HuH-7 (cell line): ENCODE measurements at regions not wholly inside any gene's neighbourhood (a gene's known extent, or its start where the extent isn't known, plus 50 kb on each side); places are given as distances from the start of the nearest gene placed in this dataset.
"Not testable (repeated sequence)": the region's sequence is repeated elsewhere in the genome, so short reads cannot be mapped to it uniquely, and the experiment has no call there.

ENCODE experiments used
- DNase-seq: peaks from one replicate; pipeline ENCODE4 v3.0.0; 2011; ENCODE audit warnings: low spot score

DNA sequence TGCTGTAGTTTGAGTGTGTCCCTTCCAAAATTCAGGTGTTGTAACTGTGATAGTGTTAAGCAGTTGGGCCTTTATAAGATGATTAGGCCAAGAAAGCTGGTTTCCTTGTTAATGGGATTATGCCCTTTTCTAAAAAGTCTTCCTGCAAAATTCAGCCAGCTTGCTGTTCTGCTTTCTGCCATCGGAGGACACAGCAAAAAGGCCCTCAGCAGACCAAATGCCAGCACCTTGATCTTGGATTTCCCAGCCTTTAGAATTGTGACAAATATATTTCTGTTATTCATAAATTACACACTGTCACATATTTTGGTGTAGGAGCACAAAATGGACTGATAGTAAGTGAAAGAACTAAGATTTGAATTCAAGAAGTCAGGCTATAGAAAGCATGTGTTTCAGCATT, 203.2 kb downstream of the IZUMO3 start:
- DNase-seq, result no peak

DNA sequence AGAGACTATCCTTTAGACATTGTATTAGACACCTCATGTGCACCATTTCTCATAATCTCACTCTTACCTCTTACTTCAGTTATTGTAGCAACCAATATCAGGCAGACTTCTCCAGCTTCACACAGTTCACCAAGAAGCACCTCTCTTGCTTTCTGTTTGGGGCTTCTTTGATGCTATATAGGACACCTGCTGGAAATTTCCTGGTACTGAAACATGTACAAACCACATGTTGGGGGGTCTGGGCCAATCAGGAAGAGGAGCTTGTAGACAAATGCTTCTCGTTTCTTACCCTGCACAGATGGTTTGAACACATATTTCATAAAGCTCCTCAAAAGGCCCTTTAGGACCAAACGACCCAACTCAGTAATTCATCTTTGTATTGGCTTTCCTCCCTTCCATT, 212.1 kb downstream of the IZUMO3 start:
- no peak for DNase-seq

DNA sequence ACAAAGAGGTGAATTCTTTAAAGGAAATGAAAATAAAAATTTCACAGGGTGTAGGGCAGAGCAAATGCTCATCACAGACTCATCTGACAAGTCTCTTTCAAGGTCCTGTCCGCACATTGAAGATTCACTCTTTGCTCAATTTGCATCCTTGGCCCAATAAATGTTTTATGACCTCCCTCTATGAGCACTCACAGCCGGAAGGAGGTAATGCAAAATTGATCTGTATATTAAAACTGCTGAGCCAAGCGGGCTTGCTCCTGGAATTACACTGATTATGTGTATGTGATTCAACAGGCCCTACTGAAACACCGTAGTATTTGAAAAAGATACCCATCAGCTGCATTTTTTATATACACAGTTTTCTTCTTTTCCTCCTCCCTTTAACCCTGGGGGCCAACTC, 246.8 kb downstream of the IZUMO3 start:
- DNase-seq, result no peak

DNA sequence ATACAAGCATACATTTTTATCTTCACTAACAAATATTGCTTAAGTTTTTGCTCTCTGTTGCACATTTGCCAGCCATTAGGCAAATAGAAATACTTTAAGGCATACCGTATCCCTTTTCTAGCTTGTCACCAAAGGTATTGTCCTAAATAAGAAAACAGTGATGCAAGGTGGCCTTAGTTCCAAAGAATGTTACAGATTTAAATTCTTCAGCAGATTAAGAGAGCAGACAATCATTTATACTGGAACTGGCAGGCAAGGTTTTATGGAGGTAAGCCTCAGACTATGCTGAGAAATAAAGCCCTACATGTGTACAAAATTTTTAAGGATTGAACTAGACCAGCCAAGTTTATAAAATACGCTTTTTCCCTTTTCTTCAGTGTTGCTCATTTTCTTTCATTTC, 247.8 kb downstream of the IZUMO3 start:
- DNase-seq, result no peak

DNA sequence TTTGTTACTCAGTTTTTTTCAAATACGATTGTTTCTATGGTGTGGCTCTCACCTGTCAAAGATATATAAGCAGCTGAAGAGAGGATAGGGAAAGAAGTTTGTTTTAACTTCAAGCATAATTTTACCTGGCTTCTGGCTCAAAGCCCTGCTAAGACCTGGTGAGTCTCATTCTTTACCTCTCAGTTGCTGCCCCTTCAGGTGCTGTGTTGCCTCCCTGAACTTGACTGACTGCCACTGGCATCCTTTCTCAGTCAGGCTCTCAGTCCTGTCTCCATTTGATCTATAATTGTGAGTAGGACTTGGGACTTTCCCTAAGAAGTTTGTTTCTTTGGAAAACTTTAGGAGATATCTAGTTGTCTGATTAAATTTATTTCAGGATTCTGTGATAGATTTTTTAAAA, 249.6 kb downstream of the IZUMO3 start:
- DNase-seq, result no peak

DNA sequence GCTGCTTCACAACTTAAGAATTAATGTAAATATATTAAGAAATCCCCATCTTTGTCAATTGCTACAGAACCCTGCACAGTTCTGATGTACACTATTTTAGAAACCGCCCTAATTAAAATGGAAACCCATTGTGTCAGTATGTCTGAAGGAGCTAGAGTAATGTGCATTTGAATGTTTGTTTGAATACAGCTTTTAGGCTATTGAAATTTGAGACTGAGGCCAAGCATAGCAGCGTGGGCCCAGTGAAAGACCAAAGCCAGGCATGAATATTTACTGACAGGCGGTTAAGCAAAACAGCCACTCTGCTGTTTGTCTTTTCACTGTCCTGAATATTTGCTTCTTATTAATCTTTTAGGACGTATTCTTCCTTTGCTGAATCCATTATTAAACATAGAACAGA, 252.3 kb downstream of the IZUMO3 start:
- DNase-seq, result no peak

DNA sequence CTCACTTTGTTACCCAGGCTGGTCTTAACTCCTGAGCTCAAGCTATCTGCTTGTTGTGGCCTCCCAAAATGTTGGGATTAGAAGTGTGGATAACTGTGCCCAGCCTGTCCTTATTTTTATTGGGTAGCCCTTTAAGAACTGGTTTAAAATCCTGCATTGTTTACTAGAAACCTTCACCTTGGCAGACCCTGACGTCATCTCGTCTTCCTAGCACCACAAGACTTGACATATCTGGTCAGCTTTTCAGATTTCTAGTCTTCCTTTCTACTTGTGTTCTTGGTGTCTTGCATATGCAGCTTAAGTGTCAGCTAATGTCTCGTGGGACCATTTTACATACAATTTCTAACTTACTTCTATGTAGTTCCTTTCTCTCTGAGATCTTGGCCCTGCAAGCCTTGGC, 258.9 kb downstream of the IZUMO3 start:
- DNase-seq, result no peak

DNA sequence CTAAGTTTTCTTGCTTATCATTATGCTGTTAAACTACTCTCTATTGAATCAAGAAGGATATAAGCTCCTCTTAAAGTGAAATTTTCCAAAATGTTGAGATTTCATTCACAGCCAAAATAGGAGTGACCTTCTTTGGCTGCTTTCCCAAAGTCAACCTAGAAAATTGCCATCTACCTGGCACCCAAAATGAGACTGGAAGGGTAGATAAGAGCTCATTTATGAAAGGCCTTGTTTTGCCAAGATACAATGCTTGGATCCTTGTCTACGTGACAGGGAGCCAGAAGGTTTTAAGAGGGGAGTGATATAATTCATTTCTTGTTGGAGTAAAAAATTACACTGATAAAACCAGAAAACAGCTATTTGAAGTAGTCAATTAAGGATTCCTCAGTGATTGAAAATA, 287.1 kb downstream of the IZUMO3 start:
- no peak for DNase-seq

DNA sequence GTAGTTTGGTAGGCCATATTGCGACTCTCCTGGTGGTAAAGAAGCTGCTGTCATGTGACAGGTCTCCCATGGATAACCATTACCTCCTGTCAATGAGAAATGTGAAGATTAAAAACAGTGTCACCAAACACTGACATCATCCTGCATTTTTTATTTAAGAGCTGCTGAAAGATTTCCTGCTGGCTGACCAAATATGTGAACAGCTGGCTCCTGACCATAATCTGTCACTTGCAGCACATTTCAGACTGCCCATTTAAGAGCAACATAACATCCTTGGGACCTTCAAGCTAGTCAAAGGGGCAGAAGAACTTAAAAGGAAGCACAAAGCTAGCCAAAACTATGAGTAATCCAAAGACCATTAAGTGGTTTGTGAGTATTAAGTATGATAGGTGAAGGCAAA, 288.0 kb downstream of the IZUMO3 start:
- DNase-seq, result no peak

DNA sequence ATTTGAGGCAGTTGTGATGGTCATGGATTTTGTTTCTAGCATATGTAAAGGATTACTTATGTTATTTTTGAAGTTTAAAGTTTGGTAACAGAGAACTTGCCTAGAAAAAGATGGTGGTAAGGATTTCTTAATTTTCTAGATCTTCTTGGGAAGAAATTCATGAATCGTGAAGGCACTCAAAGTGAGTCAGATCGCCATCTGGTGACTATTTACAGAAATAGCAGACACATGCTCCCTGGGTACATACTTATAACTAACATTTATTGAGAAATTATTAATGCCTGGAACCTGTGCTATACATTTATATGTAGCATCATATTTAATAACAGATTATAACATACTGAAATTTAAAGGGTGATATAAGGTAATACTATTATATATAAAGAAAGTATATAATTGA, 299.7 kb downstream of the IZUMO3 start:
- peak; percentile 0 for DNase-seq

DNA sequence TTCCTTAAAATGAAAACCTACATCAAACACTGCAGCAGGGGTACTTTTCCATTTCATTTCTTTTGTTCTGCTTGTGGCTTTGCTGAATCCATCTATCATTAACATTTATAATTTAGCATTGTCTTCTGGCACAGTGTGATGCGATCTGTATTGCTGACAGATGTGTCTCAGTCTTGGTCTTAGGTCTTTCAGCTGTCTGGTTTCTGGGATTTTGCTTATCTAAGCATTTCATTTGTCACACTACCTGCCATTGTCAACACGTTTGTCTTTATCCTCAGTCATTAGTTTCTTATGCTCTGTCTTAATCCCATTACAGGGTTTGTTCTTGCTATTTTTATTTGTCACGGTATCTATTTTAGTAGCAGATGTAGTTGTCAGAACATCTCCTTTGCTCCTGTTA, 303.1 kb downstream of the IZUMO3 start:
- no peak for DNase-seq

DNA sequence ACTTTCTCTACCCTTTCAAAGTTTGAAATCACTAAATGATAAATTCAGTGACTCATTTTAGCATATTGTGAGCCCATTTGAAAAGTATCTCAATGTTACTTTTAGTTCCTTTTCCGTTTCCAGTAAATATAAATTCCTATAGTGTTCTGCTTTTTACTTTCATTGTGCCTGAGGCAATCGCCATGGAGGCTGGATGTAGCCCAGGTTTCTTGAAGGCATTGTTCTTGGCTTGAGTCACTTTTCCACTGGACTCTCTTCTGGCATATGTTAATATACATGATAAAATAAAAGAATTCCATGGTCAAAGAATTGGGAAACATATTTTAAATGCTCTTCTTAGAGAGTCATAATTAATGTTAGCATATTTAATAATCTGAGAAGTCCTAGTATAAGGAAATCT, 327.0 kb downstream of the IZUMO3 start:
- DNase-seq, result no peak

DNA sequence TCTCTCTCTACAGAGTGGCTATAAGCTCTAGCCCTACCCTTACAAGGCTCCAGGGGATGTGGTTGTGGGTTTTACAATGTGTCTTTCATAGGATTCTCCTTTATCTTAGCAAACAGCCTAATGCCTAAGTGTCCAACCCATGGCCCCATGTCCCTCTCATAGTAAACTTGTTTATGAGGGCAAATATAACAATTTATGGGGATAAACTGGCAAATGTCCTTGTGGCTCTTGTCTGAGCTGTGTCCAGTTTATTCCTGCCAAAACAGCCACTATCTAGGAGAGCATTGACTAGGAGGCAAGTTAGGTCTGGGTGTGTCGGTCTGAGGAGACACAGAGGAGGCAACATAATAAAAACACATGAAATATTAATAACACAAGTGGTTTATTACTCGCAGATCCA, 335.1 kb downstream of the IZUMO3 start:
- no peak for DNase-seq

DNA sequence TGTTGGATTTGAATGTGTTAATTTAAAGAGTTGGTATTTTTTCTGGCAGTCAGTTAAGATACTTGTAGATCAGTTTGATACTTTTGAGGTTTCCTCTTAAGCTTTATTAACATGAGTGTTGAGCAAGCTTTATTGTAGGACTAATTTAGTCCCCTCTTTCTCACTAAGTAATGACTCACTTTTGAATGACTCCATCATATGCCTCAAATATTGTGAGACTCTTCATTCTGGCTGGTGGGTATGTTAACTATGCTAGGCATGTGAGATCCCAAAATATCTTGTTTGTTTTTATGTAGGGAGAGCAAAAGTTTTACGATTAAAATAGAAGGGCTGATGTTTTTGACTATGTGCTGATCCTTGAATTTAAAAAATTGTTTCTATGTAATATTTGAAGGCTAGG, 355.7 kb downstream of the IZUMO3 start:
- no peak for DNase-seq

DNA sequence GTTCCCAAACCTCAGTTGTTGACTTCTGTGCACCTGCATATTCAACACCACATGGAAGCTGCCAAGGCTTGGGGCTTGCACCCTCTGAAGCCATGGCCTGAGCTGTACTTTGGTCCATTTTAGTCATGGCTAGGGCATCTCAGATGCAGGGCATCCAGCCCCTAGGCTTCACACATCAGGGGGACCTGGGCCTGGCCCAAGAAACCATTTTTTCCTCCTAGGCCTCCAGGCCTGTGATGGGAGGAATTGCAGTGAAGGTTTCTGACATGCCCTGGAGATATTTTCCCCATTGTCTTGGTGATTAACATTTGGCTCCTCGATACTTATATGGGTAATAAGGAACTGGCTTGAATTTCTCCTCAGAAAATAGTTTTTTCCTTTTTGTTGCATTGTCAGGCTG, 354.5 kb upstream of the ELAVL2 start:
- DNase-seq, result not testable (repeated sequence)

DNA sequence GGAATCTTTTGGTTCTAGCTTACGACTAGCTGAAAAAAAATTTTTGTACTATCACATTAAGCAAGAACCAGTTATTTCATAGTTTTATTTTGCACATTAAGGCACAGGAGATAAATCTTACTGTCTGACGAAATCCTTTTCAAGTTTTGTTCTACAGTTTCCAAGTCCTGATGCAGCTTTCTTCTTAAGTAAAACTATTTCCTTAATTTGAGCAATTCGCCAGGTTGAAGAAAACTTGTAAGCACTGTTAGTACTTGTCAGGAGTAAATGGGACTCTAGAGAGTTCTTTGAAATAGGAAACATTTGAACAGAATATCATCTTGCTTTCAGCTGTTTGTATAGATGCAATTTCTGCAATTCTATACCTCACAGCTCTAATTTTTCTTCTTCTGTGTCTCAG, 318.8 kb upstream of the ELAVL2 start:
- DNase-seq, result no peak

DNA sequence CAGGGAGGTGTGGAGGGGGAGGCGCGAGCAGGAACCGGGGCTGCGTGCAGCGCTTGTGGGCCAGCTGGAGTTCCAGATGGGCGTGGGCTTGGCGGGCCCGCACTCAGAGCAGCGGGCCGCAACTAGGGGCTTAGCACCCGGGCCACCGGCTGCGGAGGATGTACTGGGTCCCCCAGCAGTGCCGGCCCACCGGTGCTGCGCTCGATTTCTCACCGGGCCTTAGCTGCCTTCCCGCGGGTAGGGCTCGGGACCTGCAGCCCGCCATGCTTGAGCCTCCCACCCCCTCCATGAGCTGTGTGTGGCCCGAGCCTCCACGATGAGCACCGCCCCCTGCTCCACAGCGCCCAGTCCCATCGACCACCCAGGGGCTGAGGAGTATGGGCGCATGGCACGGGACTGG, 309.0 kb upstream of the ELAVL2 start:
- DNase-seq, result not testable (repeated sequence)

DNA sequence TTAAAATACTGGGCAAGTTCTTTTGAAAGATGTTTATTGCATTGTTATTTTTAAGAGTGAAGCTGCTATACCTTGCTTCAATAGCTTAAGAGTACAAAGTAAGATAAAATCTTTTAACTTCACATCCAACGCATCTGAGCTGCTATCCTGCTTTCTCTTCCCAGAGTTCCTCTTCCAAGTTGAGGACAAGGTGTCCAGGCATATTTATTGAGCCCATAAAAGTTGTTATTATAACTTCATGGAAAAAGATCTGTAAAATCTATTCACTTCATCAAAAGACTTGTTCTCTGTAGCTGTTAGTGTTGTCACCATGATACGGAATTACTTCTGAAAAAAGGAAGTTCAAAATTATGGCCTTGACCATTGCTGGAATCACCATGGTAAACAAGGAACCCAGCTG, 306.2 kb upstream of the ELAVL2 start:
- DNase-seq, result no peak

DNA sequence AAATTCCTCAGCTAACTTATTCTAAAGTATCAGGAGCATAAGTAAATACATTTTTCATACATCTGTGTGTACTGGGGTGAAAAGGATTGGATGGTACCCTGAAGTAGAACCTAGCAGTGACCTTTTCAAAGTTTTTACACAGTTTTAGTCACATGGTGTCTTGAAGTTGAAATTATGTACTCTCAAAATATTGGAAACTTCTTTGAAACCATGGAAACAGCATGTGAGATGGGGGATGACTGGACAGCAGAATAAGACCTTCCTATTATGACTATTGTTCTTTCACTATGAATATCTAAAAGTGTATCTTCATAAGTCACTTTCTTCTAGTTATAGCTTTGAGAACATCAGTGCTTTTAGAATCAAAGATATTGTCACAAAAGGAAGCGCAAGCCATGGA, 301.5 kb upstream of the ELAVL2 start:
- no peak for DNase-seq

DNA sequence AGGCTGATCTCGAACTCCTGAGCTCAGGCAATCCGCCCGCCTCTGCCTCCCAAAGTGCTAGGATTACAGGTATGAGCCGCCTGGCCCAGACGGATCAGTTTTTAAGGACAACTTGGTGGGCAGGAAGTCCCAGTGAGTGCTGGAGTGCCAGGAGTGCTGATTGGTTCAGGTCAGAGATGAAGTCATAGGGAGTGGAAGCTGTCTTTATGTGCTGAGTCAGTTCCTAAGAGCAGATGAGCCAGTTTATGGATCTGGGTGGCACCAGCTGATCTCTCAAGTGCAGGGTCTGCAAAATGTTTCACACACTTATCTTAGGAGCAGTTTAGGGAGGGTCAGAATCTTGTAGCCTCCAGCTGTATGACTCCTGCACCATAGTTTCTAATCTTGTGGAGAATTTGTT, 292.1 kb upstream of the ELAVL2 start:
- no peak for DNase-seq

DNA sequence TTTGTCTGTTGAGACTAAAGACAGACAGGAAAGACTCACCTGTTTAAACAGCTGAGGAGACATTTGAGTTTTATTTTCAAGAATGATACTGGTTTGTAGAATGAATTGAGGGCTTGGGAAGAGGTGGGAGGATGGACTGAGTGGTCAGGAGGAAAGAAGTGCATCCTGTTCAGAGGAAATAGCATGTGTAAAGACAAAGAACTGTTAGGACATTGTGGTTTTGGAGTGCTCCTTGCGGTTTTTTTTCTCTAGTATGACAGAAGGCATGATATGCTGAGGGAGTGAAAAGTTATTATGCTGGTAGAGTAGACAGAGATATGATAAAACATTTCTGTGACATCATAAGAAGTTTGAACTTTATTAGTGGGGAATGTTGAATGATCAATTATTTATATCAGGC, 270.7 kb upstream of the ELAVL2 start:
- no peak for DNase-seq

DNA sequence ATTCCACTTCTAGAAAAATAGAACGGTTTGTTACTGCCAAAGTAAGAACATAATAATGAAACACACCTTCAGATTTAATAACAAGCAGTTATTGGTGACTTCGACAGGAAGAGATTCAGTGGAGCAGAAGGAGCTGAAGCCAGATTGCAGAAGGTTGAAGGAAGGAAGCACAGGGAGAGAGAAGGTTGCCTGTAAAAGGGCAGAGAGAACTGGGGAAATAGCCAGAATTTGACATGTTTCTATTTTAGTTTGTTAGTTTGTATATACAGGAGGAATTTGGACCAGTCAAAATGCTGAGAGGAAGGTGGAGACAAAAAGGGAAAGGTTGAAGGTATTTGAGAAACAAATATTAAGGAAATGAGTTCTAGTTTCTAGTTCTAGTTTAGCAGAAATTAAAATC, 269.2 kb upstream of the ELAVL2 start:
- no peak for DNase-seq

DNA sequence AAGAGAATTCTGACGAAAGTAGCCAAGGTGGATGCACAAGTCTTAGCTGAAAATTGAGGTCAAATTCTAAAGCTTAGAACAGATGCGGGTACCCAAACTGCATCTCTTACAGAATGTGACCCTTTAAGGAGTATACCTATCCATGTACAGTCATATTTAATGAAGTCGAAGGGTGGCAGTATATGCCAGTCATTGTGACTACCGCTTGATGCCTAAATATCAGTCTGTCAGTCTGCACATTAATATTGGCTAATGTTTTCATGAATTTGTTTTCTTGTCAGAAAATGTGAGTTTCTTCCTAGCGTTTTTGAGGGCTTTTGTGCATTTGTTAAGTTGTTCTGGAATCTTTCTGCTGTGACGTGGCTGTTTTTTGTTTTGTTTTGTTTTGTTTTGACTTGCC, 264.5 kb upstream of the ELAVL2 start:
- no peak for DNase-seq

DNA sequence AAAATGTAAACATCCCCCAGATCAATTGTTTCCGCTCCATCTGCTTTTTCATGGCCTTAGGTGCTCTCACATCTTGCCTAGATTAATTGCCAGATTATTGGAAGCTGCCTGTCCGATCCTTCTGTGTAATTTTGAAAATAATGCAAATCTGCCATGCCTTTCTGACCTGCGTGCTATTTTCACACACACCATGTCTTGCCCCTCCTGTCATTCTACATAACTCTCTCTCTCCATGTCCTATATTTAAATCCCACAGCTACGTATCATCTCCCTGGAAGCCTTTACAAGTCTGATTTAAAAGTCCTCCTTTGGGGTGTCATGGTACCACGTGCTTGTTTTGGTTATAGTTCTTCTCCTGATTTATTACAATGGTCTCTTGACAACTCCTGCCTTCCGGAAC, 247.6 kb upstream of the ELAVL2 start:
- no peak for DNase-seq

DNA sequence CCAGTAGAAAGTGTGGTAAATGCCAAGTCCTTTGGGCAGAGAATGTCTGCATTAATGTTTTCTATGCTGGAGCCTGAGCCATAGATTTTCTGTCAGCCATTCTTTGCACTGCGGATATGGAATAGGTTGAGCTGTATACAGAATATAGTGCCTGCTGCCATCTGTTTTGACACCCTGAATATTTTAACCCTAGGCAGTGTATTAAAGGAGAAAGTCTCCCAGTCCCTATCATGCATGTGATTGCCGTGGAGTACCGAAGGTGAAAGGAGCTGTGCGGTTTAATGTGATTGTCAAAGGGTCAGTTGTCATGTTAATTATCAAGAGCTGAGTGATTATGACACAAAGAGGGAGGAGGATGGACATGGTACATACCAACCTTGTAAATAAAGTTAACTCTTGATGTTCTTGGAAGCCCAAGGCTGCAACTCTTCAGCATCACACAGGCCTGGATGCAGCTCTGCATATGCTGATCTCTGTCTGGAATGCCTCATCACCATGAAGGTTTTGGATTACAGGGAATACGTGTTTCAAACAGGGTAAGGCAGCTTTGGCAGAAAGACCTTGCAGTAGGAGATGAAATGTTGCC, 247.1 kb upstream of the ELAVL2 start:
- DNase-seq, result no peak
